COLO829 (cell line): ENCODE measurements at regions not wholly inside any gene's neighbourhood (a gene's known extent, or its start where the extent isn't known, plus 50 kb on each side); places are given as distances from the start of the nearest gene placed in this dataset.

Source experiments
- DNase-seq: peaks from one replicate; pipeline ENCODE4 v3.0.0; 2012; ENCODE audit warnings: low spot score

DNA sequence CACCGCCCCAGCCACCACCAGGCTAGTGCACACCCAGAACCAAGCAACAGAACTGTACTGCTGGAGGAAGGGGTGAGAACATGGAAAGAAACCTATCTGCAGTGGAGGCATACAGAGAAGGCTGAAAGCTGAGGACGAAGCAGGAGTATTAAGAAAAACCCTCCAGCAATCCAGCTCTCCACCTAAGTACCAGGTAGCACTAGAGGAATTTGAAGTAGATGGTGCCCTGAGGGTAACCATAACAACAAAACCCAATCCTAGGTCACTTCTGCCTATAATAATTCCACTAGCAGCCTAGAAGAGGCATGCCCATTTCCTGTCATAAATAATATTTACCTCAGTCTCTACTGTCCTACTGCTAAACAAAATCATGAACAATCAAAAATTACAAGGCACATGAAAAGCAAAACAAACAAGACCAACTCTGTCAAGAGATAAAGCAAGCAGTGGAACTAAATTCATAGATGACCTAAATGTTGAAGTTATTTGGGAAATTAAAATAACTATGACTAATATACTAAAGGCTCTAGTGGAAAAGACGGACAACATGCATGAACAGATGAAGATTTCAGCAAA lies 51.1 kb downstream of the HYCC1 start:
- DNase-seq: no peak

DNA sequence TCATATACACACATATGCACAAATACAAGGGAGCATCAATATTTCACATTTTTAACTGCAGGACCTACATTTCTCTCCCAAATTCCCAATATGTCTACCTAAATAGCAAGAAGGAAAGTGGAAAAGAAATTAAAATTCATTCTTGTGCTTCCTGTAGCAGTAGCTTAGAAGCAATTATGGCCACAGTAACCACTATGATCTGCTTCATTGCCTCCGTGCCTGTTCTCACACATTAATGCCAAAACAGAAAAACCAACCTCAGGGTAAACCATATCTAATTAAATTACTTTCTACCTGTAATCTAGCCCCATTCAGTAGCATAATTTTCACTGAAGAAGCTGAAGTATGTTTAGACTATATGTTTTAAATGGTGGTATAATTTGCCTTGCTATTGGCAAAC lies 55.2 kb downstream of the HYCC1 start:
- DNase-seq: no peak

DNA sequence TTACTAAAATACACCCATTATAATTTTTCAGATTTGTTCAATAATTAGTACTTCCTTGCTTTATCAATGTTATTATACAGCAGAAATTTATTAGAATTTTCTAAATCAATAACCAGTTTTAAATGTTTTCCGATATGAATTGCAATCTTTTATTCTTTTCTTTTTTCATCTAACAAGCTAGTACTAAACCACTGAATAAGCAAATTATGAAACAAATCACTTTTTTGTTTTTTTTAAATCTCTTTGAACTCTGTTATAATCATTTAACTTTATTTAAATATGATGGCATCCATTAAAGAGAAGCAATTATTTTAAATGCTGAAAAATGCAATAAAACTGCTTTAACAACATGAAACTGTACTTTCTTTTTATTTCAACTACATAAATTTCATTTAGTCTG lies 59.7 kb downstream of the HYCC1 start:
- DNase-seq: no peak

DNA sequence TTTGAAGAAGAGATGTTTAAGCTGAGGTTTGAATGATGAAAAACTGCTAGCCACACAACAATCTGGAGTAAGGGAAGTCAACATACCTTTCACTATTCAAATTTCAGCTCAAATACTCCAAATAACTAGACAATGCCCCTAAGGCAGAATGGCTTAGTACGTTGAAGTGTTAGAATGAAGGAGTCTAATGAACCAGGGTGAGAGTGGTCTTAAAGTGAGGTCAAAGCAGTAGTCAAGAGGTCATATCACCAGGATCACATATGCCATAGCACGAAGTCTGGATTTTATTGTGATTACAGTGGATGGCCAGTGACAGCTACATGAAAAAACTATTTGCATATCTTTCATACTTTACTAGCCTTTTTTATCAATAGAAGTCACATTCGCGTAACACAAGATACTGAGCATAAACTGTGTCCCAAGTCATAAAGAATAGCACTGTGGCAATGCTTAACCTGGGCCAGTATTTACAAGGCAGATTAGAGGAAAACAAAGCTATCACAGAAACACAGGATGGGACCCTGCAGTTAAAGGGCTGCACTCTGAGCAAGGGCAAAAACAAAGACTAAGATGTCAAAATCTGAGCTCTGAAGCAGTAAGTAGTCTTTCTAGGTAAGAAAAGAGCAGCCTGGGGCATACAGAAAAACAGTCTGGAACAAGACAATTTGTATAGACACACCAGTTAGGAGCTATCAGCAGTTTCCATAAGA lies 61.5 kb downstream of the HYCC1 start:
- DNase-seq: no peak

DNA sequence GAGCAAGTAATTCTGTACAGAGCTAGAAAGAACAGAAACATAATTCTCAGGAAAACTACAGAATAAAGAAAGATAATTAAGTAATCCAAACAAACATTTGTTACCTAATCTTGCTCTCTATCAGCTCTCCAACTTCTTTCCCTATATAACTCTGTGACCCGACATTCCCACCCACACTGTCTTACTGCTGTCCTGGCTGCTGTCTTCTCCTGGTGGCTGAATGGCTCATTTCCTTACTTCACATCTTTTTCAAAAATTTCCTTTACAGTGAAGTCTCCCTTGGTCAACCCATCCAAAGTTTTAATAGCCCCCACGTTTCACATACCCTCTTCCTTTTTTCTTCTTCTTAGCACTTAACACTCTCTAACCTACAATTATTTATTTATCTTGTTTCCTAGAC lies 64.0 kb downstream of the HYCC1 start:
- DNase-seq: no peak

DNA sequence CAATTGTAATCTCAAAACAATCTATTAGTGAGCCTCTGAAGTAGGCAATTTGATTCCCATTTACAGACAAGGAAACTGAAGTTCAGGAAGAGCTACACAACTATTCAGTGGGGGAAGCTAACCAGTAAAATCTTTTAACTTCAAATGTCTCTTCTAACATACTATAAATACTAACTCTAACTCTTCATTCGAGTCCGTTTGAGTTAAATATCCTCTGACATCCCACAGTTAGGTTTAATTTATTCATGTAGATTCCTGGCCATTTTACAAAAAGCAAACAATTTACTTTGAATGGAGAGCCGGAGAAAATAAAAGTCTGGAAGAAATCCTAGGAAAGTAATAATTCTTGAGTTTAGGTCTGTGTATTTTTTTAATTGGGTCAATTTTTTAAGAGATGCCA lies 64.7 kb downstream of the HYCC1 start:
- DNase-seq: no peak

DNA sequence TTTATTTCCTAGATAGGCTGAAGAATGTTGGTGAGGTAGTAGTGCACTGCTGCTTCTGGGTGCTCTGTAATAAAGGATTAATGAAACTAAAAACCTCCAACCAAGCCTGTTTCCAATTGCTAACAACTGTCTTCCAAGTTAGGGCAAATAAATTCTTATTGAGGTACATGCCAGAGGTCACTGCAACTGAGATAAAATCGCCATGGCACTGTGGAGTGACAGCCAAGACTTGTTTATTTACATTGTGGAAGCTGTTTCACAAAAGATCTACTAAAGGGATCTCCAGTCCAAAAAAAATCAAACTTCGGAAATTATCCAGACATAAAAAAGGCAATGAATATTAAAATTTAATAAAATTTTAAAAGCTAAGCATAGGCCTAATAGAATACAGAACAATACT lies 65.2 kb downstream of the HYCC1 start:
- DNase-seq: no peak

DNA sequence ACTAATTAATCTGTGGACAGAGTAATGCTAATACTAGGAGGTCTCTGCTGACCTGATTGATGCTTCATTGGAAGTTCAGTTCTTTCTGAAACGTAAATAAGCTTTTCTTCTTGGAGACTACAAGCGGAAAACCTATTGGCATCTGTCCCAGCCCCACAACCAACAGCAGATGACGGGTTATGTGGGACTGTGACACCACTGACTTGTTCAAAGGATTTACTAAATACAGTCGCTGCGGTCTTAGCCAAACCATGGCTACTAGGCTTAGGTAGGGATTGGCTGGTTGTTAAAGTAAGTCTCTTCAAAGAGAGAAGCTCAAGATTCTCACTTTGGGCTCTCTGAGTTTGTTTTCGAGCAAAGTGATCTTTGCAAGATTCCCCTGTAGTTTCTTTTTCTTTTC lies 68.3 kb downstream of the HYCC1 start:
- DNase-seq: no peak

DNA sequence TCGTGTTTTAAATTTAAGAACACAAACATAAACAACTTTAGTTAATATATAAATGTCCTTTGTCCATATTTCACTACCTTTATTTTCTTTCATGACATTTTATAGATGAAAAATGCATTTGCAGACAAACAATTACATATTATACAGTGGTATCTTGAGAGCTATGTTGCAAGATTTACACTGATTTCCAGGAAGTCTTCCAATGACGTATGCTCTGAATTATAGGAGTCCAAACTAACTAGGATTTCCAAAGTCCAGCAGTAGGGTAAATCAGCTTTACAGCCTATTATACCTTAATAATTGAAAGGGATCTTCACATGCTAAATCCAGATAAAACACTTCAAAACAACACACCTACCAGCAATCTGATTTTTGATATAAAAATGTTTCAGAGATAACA lies 69.4 kb downstream of the HYCC1 start:
- DNase-seq: no peak

DNA sequence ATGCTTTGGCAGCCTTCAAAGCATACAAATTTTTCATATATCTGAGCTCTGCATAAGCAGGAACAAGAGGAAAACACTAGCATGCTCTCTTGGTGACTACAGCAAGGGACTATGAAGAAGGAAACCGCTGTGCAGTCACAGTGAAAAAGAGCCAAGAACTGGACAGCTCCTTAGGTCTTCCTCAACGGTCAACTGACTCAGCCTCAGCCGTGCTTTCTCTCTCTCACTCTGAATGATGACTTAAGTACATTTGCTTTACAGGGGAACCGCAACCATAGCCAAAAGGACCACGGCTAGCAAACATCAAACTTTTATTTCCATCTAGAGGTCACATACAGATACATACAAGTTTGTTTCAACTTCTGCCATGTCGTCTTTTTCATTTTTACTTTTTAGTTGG lies 69.9 kb downstream of the HYCC1 start:
- no peak for DNase-seq

DNA sequence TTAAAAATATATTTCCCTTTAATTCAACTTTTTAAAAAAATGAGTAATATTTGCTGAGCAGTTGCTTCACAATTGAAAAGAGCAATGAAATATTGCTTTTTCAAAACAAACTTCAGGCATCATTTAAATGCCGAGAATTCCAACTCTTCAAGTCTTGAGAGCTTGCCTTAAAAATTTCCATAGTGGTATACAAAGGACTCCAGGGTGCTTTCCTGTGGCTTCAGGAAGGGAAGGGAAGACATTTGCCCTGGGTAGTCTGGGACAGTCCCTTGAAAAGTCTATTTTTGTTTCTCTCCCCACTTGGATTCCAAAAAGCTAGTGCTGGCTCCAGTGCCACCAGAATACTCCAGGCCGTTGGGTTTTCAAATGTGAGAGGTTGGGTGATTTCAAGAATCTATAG lies 71.7 kb downstream of the HYCC1 start:
- DNase-seq: no peak

DNA sequence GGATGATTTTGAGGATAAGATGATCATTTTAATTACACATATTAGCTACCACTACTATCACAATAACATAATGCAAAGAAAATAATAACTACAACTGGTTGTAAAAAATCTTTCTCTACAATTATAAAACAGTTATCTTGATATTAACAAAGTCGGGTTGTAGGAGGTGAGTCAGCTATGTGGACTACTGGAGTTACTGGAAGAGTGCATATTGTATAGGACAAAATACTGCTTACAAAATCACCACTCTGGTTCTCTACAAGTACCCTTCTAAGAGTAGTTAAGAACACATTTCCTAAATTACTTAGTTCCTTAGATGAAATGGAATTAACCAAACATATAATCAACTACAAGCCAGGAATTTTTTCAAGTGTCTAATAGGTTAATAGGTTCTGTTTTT lies 74.1 kb downstream of the HYCC1 start:
- no peak for DNase-seq

DNA sequence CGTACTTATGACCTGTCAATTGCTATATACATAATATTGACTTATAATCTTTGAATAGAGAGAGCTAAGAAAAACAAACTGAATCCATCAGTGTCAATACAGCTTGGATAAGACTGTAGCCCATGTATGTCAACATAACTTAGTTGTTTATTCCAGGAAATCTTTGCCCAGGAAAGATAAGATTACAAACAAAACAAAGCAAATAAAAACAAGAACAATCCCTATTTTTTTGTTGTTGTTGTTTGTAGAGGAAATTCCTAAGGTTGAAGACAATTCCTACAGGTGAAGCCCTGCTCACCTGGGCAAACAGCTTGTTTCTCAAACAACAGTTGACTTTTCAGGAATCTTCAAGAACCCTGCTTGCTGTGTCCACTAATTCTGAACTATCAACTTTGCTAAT lies 76.0 kb downstream of the HYCC1 start:
- DNase-seq: no peak

DNA sequence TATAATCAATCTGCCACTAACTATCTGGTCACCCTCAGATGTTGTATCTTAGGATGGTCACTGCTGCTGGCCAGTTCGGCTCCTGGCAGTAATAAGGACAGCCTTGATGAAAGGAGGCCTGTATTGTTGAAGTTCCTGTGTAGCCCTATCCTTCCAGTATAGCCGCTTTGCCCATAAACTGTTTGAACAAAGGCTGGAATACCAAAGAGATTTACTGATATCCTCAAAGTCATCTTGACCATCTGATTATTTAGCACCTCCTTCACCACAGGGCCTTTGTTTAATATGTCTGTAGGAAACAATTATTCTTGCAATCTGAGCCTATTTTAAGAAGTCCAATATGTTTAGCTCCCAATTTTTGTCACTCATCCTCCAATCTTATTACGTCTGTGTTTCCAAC lies 77.7 kb downstream of the HYCC1 start:
- no peak for DNase-seq

DNA sequence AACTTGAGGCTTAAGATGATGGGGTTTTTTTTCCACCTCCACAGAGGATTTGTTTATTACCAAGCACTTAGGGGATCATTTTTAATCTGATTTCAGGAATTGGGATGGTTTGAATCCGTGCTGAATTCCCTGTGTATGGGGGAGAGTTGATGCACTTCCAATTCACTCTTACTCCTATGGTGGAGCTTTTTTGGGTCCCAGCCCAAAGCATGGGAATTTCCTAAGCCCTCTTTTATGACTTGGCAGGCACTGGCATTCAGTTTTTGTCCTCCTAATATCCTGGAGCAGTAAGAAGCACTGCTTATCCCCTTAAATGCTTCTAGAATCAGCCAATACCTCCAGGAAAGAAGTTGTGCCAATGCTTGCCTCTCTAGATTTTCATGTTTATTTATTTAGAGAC lies 78.7 kb downstream of the HYCC1 start:
- no peak for DNase-seq

DNA sequence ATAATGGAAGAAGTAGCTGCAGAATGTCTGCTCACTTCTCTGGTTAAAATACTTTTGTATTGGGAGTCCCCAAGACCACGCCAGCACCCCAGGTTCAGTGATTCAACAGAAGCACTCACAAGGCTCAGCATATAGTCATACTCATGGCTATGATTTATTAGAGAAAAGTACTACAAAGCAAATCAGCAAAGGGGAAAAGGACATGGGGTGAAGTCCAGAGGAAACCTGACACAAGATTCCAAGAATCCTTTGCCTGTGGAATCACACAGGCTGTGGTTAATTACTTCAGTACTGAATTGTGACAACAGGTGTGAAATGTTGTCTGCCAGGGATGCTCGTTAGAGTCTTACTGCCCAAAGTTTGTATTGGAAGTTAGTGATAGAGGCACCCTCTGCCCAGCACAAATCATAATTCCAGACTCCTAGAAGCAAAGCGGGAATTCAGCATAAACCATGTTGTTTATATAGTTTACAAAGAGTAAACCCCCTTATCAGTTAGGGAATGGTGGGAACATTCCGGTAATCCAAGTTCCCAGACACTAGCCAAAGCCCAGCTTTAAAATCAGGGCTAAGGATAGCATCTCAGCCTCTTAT lies 79.4 kb downstream of the HYCC1 start:
- no peak for DNase-seq

DNA sequence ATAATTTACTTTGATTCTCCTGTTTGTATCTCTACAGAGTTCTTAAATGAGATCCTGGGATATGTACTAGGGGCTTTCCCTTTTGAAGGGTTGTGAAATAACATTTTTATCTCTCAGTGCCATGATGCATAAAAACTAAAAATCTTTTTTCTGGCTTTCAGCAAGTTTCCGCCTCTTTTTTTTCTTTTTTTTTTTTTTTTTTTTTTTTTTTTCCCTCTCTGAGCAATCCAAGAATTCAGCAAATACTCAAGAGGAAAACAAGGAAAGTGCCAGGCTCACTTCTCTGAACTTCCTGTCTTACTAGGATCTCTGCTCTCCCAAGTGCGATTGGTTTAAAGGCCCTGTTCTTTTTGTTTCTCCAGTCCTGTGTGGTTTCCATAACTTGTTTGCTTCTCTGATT lies 79.9 kb downstream of the HYCC1 start:
- DNase-seq: no peak

DNA sequence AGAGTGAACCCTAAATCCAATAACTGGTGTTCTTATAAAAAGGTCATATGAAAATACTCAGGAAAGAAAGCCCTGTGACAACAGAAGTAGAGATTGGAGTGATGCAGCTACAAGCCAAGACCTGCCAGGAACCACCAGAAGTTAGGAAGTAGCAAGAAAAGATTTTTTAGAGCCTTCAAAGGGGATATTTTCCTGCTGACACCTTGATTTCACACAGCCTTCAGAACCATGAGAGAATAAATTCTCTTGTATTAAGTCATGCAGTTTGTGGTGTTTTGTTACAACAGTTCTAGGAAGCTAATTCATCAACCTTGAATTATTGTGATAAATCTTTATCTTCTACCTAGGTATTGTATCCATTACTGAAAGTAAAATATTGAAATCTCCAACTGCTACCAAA lies 81.0 kb downstream of the HYCC1 start:
- no peak for DNase-seq

DNA sequence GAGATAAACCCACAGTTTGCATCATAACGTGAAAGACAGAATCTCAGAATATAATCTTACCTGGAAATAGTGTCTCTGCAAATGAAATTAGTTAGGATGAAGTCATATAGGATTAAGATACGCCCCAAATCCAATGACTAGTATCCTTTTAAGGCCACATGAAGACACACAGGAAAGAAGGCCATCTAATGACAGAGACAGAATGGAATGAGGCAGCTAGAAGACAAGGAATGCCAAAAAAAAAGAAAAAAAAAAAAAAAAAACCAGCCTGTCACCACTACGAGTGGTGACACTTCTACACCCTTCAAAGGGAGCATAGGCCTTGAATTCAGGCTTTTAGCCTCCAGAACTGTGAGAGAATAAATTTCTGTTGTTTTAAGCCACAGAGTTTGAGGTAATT lies 82.9 kb downstream of the HYCC1 start:
- no peak for DNase-seq

DNA sequence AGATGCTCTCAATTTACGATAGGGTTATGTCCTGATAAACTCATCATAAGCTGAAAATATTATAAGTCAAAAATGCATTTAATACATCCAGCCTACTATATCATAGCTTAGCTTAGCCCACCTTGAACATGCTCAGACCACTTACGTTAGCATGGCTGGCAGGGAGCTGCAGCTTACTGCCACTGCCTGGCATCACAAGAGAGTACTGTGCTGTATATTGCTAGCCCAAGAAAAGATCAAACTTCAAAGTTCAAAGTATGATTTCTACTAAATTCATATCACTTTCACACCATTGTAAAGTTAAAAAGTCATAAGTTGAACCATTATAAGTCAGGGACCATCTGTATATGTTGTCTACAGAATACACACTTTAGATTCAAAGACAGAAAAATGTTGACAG lies 91.6 kb downstream of the HYCC1 start:
- DNase-seq: no peak

DNA sequence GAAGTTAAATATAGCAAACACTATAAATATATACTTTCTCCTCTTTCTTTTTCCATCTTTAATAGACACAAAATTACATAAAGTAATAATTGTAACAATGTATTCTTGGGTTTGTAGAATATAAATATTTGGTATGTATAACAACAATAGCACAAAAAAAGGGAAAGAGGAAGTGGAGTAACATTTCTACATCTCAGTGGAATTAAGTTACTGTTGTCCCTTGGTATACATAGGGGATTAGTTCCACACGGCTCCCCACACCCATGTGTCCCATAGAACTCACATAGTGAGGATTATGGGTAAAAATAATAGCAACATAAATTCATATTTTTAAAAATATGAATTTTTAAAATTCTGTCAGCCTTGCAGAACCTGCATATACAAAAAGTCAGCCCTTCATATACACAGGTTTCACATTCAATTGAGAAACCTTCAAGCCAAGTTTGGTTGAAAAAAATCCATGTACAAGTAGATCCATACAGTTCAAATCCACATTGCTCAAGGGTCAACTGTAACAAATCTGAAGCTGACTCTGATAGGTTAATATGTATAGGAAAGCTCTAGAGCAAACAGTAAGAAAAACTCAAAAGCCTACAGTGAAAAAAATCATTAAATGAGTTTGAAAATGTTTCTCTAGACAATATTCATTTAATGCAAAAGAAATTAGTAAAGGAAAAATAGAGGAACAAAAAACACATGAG lies 92.4 kb downstream of the HYCC1 start:
- DNase-seq: no peak

DNA sequence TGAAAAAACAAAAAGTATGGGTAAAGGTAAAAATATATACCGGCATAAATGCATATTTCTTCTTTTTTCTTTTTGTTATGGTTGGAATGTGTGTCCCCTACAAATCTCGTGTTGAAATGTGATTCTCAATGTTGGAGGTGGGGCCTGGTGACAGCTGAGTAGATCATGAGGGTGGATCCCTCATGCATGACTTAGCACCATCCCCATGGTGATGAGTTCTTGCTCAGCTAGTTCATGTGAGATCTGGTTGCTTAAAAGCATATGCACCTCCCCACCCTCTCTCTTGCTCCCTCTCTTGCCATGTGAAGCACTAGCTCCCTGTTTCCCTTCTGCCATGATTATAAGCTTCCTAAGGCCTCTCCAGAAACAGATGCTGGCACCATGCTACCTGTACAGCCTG lies 93.3 kb downstream of the HYCC1 start:
- no peak for DNase-seq

DNA sequence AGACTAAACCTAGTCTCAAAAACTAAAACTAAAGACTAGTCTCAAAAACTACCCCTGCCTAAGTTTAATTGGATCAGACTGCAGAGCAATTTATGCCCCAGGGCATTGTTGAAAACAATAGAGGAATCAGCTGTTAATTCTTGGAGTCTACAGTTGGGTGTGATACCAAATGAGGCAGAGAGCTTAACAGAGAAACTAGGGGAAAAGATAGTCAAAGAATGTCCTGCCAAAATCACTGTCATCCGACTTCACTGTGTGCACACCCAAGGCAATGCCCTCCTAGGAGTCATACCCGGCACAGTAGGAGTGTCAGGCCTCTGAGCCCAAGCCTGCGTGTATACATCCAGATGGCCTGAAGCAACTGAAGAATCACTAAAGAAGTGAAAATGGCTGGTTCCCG lies 90.5 kb upstream of the TOMM7 start:
- DNase-seq: no peak
